Upper lobe of right lung (tissue), 1 donor: ENCODE measurements at regions not wholly inside any gene's neighbourhood (a gene's known extent, or its start where the extent isn't known, plus 50 kb on each side); places are given as distances from the start of the nearest gene placed in this dataset.

Experiments
- ATAC-seq: fragments of 200-7000 bp; cut with Tn5 transposase; one replicate; pipeline ENCODE4 v1.9.1; 2020; ENCODE audit warnings: mild to moderate bottlenecking, moderate library complexity
- DNase-seq: peaks from one replicate; pipeline ENCODE4 v3.0.0-alpha.2; 2020
- H3K27ac ChIP-seq: fragments of 200-600 bp; one replicate; pipeline ENCODE4 v1.8.0; 2022
- H3K27me3 ChIP-seq: fragments of 200-600 bp; one replicate; pipeline ENCODE4 v1.8.0; 2022; ENCODE audit warnings: mild to moderate bottlenecking
- H3K36me3 ChIP-seq: fragments of 200-600 bp; one replicate; pipeline ENCODE4 v1.8.0; 2022
- H3K4me1 ChIP-seq: fragments of 200-600 bp; one replicate; pipeline ENCODE4 v1.8.0; 2022
- H3K4me3 ChIP-seq: fragments of 200-600 bp; one replicate; pipeline ENCODE4 v1.8.0; 2022; ENCODE audit warnings: mild to moderate bottlenecking
- H3K9me3 ChIP-seq: fragments of 200-600 bp; one replicate; pipeline ENCODE4 v1.8.0; 2022
- intact Hi-C: fragments of 100-400 bp; cut with DNase I; formaldehyde crosslinking; loops from one replicate; pipeline ENCODE4 v1.11.0; 2022
- TF ChIP-seq, protein P1 (sequence below): fragments of 200-600 bp; IDR thresholded peaks from one replicate; pipeline ENCODE4 v1.8.0; 2022; ENCODE audit warnings: antibody characterized with exemption
- donor health status: DM: no; HTN: yes; CAD: no; lungs with severe emphysema.

GRCh38 chr10:123559066-123559822 is 106.9 kb upstream of the GPR26 start:
- DNase-seq (peak; percentile 79), ATAC-seq (peak; percentile 88)
- TF ChIP-seq, protein P1, sequence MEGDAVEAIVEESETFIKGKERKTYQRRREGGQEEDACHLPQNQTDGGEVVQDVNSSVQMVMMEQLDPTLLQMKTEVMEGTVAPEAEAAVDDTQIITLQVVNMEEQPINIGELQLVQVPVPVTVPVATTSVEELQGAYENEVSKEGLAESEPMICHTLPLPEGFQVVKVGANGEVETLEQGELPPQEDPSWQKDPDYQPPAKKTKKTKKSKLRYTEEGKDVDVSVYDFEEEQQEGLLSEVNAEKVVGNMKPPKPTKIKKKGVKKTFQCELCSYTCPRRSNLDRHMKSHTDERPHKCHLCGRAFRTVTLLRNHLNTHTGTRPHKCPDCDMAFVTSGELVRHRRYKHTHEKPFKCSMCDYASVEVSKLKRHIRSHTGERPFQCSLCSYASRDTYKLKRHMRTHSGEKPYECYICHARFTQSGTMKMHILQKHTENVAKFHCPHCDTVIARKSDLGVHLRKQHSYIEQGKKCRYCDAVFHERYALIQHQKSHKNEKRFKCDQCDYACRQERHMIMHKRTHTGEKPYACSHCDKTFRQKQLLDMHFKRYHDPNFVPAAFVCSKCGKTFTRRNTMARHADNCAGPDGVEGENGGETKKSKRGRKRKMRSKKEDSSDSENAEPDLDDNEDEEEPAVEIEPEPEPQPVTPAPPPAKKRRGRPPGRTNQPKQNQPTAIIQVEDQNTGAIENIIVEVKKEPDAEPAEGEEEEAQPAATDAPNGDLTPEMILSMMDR, result peak; percentile 94
- Histone ChIP-seq H3K27me3 (peaks cover 8% of the 10 kb centered on the region), H3K36me3 (no peaks in the 10 kb centered on the region), H3K4me1 (no peaks in the 10 kb centered on the region), H3K9me3 (no peaks in the 10 kb centered on the region), H3K4me3 (no peak overlapping the region), H3K27ac (no peak overlapping the region)
- intact Hi-C loops, result no loop called here

DNA sequence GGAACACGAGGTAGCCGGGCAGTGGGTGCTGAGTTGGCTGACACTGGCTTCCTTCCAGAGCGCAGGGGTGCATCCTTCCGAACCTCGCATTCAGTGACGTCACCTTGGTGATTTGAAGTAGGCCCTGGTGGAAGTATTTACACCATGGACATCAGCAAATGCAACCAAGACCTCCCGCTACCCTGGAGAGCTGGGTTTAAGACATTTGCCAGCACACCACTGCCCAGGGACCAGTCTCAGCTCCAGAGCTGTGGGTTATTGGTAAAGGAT is 106.4 kb upstream of the GPR26 start:
- TF ChIP-seq, protein P1, result no peak
- Histone ChIP-seq H3K9me3 (no peaks in the 10 kb centered on the region), H3K36me3 (no peaks in the 10 kb centered on the region), H3K4me1 (no peaks in the 10 kb centered on the region), H3K4me3 (no peak overlapping the region), H3K27ac (no peak overlapping the region), H3K27me3 (peaks cover 6% of the 10 kb centered on the region)
- no peak for DNase-seq
- no peak for ATAC-seq
- intact Hi-C loops, result no loop called here

DNA sequence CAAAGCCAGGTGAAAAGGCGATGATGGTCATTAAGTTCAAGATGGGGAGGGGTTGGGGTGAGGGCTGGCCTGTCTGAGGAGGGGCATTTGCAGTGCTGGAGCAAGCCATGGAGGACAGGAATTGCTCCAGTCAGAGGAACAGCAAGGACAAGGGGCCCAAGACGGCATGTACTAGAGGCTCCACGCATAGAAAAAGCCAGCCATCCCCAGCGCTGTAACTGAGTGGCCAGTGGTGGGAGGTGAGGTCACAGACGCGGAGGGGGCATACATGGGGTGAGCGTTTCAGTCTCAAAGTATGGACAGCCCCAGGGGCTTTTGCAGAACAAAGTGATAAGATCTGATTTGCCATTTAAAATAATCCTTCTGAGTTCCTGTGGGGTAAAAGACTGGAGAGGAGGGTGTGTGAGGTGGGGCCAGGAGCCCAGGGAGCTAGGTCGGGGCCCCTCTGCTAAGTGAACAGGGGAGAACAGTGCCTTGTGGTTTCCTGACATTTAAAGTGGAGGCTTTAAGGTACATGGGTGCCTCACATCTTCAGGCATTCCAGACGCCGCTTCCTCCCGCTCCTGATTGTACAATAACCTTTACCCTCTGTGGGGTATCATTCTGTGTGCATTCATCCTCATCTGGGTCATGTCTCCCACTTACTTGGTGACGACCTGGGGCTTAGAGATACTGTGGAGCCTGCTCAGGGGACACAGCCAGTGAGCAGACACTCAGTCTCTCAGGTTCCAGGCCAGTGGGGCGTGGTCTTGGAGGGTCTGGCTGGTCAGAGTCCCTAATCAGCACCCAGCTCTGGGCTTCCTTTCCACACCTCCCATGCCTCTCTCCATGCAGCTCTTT is 105.6 kb upstream of the GPR26 start:
- peaks cover 5% of the 10 kb centered on the region for H3K27me3 ChIP-seq
- DNase-seq (no peak), ATAC-seq (no peak)
- TF ChIP-seq, protein P1, result no peak
- H3K4me1 ChIP-seq, result no peaks in the 10 kb centered on the region
- H3K4me3 ChIP-seq, result no peak overlapping the region
- H3K27ac ChIP-seq, result no peak overlapping the region
- H3K36me3 ChIP-seq, result no peaks in the 10 kb centered on the region
- intact Hi-C loops, result no loop called here
- no peaks in the 10 kb centered on the region for H3K9me3 ChIP-seq

DNA sequence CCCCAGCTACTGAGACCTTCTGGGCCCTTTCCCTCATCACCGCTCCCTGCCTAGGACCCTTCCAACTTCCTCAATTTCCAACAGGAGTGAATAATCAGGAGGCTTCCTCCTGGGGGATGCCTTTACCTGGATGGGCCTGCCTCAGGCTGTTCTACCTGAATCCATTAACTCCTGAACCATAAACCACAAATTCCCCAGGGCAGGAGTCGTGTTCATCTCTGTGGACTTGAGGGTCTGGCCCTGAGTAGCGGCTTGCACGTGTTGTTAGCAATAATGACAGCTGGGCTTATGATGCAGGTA is 105.1 kb upstream of the GPR26 start:
- intact Hi-C loops, result no loop called here
- Histone ChIP-seq H3K4me1 (no peaks in the 10 kb centered on the region), H3K27ac (no peak overlapping the region), H3K27me3 (no peaks in the 10 kb centered on the region), H3K4me3 (no peak overlapping the region), H3K36me3 (no peaks in the 10 kb centered on the region), H3K9me3 (no peaks in the 10 kb centered on the region)
- TF ChIP-seq, protein P1, result no peak
- no peak for DNase-seq
- ATAC-seq, result no peak

- Histone ChIP-seq H3K4me1 (no peaks in the 10 kb centered on the region), H3K27me3 (no peaks in the 10 kb centered on the region), H3K4me3 (no peak overlapping the region), H3K36me3 (no peaks in the 10 kb centered on the region), H3K27ac (no peak overlapping the region), H3K9me3 (no peaks in the 10 kb centered on the region)
- intact Hi-C loops, result no loop called here
- DNase-seq (no peak), ATAC-seq (no peak)
- TF ChIP-seq, protein P1, result no peak
Measured at GRCh38 chr10:123562387-123562786, 103.8 kb upstream of the GPR26 start.
